Activated naive CD4-positive, alpha-beta T cell treated with anti-CD3 and anti-CD28 coated beads, Interleukin-2, amount 50 U/mL, for 24 hours (primary cell): ENCODE measurements at regions not wholly inside any gene's neighbourhood (a gene's known extent, or its start where the extent isn't known, plus 50 kb on each side); places are given as distances from the start of the nearest gene placed in this dataset.

Source experiments
- H3K27ac Mint-ChIP-seq: one replicate; pipeline ENCODE4 v1.8.0; 2021; ENCODE audit warnings: mild to moderate bottlenecking, mixed read lengths
- H3K27me3 Mint-ChIP-seq: one replicate; pipeline ENCODE4 v1.8.0; 2021; ENCODE audit warnings: mixed read lengths
- H3K36me3 Mint-ChIP-seq: one replicate; pipeline ENCODE4 v1.8.0; 2021; ENCODE audit warnings: mixed read lengths
- H3K4me1 Mint-ChIP-seq: one replicate; pipeline ENCODE4 v1.8.0; 2021; ENCODE audit warnings: mixed read lengths
- H3K4me3 Mint-ChIP-seq: one replicate; pipeline ENCODE4 v1.8.0; 2021; ENCODE audit warnings: mild to moderate bottlenecking, mixed read lengths
- H3K9me3 Mint-ChIP-seq: one replicate; pipeline ENCODE4 v1.8.0; 2021; ENCODE audit warnings: mixed read lengths

- Mint-ChIP-seq H3K9me3 (no peaks in the 10 kb centered on the region), H3K4me3 (no peak overlapping the region), H3K27me3 (no peaks in the 10 kb centered on the region), H3K27ac (no peak overlapping the region), H3K36me3 (no peaks in the 10 kb centered on the region), H3K4me1 (no peaks in the 10 kb centered on the region)
Observed at GRCh38 chr12:77617818-77618217, 212.9 kb upstream of the NAV3 start.

- Mint-ChIP-seq H3K4me3 (no peak overlapping the region), H3K27ac (no peak overlapping the region), H3K27me3 (no peaks in the 10 kb centered on the region), H3K36me3 (no peaks in the 10 kb centered on the region), H3K9me3 (no peaks in the 10 kb centered on the region), H3K4me1 (no peaks in the 10 kb centered on the region)
Observed at GRCh38 chr12:77615332-77615731, 215.4 kb upstream of the NAV3 start.

GRCh38 chr12:77613411-77613810 lies 217.3 kb upstream of the NAV3 start:
- no peak overlapping the region for H3K27ac Mint-ChIP-seq
- no peaks in the 10 kb centered on the region for H3K4me1 Mint-ChIP-seq

GRCh38 chr12:77610446-77610845 lies 220.2 kb upstream of the NAV3 start:
- Mint-ChIP-seq H3K27me3 (no peaks in the 10 kb centered on the region), H3K4me1 (no peaks in the 10 kb centered on the region), H3K27ac (no peak overlapping the region), H3K4me3 (no peak overlapping the region), H3K9me3 (no peaks in the 10 kb centered on the region), H3K36me3 (no peaks in the 10 kb centered on the region)

More at GRCh38 chr12:77613411-77613810, 217.3 kb upstream of the NAV3 start:
- Mint-ChIP-seq H3K4me3 (no peak overlapping the region), H3K27me3 (no peaks in the 10 kb centered on the region), H3K36me3 (no peaks in the 10 kb centered on the region), H3K9me3 (no peaks in the 10 kb centered on the region)

GRCh38 chr12:77609016-77609415 lies 221.7 kb upstream of the NAV3 start:
- H3K9me3 Mint-ChIP-seq = no peaks in the 10 kb centered on the region
- H3K27ac Mint-ChIP-seq = no peak overlapping the region
- no peaks in the 10 kb centered on the region for H3K27me3 Mint-ChIP-seq
- H3K36me3 Mint-ChIP-seq = no peaks in the 10 kb centered on the region
- no peak overlapping the region for H3K4me3 Mint-ChIP-seq
- H3K4me1 Mint-ChIP-seq = no peaks in the 10 kb centered on the region

GRCh38 chr12:77608271-77608824 lies 222.3 kb upstream of the NAV3 start:
- Mint-ChIP-seq H3K27me3 (no peaks in the 10 kb centered on the region), H3K27ac (no peak overlapping the region), H3K4me3 (no peak overlapping the region), H3K4me1 (no peaks in the 10 kb centered on the region), H3K36me3 (no peaks in the 10 kb centered on the region), H3K9me3 (no peaks in the 10 kb centered on the region)

- H3K4me1 Mint-ChIP-seq = no peaks in the 10 kb centered on the region
- no peaks in the 10 kb centered on the region for H3K36me3 Mint-ChIP-seq
- no peak overlapping the region for H3K4me3 Mint-ChIP-seq
- H3K27ac Mint-ChIP-seq = no peak overlapping the region
- no peaks in the 10 kb centered on the region for H3K27me3 Mint-ChIP-seq
- no peaks in the 10 kb centered on the region for H3K9me3 Mint-ChIP-seq
Observed at GRCh38 chr12:77606348-77606747, 224.3 kb upstream of the NAV3 start.

GRCh38 chr12:77603946-77604345 lies 226.7 kb upstream of the NAV3 start:
- Mint-ChIP-seq H3K36me3 (no peaks in the 10 kb centered on the region), H3K4me1 (no peaks in the 10 kb centered on the region), H3K9me3 (no peaks in the 10 kb centered on the region), H3K27me3 (no peaks in the 10 kb centered on the region), H3K27ac (no peak overlapping the region), H3K4me3 (no peak overlapping the region)

- Mint-ChIP-seq H3K4me3 (no peak overlapping the region), H3K27ac (no peak overlapping the region), H3K27me3 (no peaks in the 10 kb centered on the region), H3K4me1 (no peaks in the 10 kb centered on the region), H3K9me3 (no peaks in the 10 kb centered on the region), H3K36me3 (no peaks in the 10 kb centered on the region)
Observed at GRCh38 chr12:77601069-77601468, 229.6 kb upstream of the NAV3 start.

GRCh38 chr12:77600468-77600843 lies 230.2 kb upstream of the NAV3 start:
- Mint-ChIP-seq H3K27ac (no peak overlapping the region), H3K27me3 (no peaks in the 10 kb centered on the region), H3K4me3 (no peak overlapping the region), H3K36me3 (no peaks in the 10 kb centered on the region), H3K9me3 (no peaks in the 10 kb centered on the region), H3K4me1 (no peaks in the 10 kb centered on the region)

GRCh38 chr12:77599782-77600467 lies 230.8 kb upstream of the NAV3 start:
- Mint-ChIP-seq H3K27me3 (no peaks in the 10 kb centered on the region), H3K4me3 (no peak overlapping the region), H3K4me1 (no peaks in the 10 kb centered on the region), H3K9me3 (no peaks in the 10 kb centered on the region), H3K27ac (no peak overlapping the region), H3K36me3 (no peaks in the 10 kb centered on the region)

GRCh38 chr12:77594366-77594765 lies 236.3 kb upstream of the NAV3 start:
- no peak overlapping the region for H3K27ac Mint-ChIP-seq
- no peaks in the 10 kb centered on the region for H3K27me3 Mint-ChIP-seq
- H3K4me1 Mint-ChIP-seq = no peaks in the 10 kb centered on the region
- H3K9me3 Mint-ChIP-seq = no peaks in the 10 kb centered on the region
- H3K4me3 Mint-ChIP-seq = no peak overlapping the region
- H3K36me3 Mint-ChIP-seq = no peaks in the 10 kb centered on the region

GRCh38 chr12:77592836-77593235 lies 237.9 kb upstream of the NAV3 start:
- H3K36me3 Mint-ChIP-seq = no peaks in the 10 kb centered on the region
- H3K27me3 Mint-ChIP-seq = no peaks in the 10 kb centered on the region
- no peak overlapping the region for H3K27ac Mint-ChIP-seq
- H3K4me3 Mint-ChIP-seq = no peak overlapping the region
- H3K4me1 Mint-ChIP-seq = no peaks in the 10 kb centered on the region
- no peaks in the 10 kb centered on the region for H3K9me3 Mint-ChIP-seq

- no peaks in the 10 kb centered on the region for H3K9me3 Mint-ChIP-seq
- no peak overlapping the region for H3K4me3 Mint-ChIP-seq
- no peaks in the 10 kb centered on the region for H3K36me3 Mint-ChIP-seq
- no peaks in the 10 kb centered on the region for H3K4me1 Mint-ChIP-seq
- H3K27ac Mint-ChIP-seq = no peak overlapping the region
- no peaks in the 10 kb centered on the region for H3K27me3 Mint-ChIP-seq
Observed at GRCh38 chr12:77591959-77592743, 238.5 kb upstream of the NAV3 start.

- Mint-ChIP-seq H3K36me3 (no peaks in the 10 kb centered on the region), H3K27ac (no peak overlapping the region), H3K4me3 (no peak overlapping the region), H3K4me1 (no peaks in the 10 kb centered on the region), H3K27me3 (no peaks in the 10 kb centered on the region), H3K9me3 (no peaks in the 10 kb centered on the region)
Observed at GRCh38 chr12:77590306-77590705, 240.4 kb upstream of the NAV3 start.

- Mint-ChIP-seq H3K9me3 (no peaks in the 10 kb centered on the region), H3K27me3 (no peaks in the 10 kb centered on the region), H3K4me1 (no peaks in the 10 kb centered on the region), H3K27ac (no peak overlapping the region), H3K4me3 (no peak overlapping the region), H3K36me3 (no peaks in the 10 kb centered on the region)
Observed at GRCh38 chr12:77584860-77585259, 245.8 kb upstream of the NAV3 start.
